ENCODE measurements at regions not wholly inside any gene's neighbourhood (a gene's known extent, or its start where the extent isn't known, plus 50 kb on each side); places are given as distances from the start of the nearest gene placed in this dataset.

GRCh38 chr5:158537366-158537765 lies 562.4 kb downstream of the EBF1 start:
- in situ Hi-C loops (cut with HindIII; ENCODE audit: low pct_ligation_motif_present, low pct_unique_long_range_greater_than_20kb, low sequenced_read_pairs), result no loop called here

GRCh38 chr5:158534203-158534602 lies 565.5 kb downstream of the EBF1 start:
- in situ Hi-C loops (cut with HindIII; ENCODE audit: low pct_ligation_motif_present, low pct_unique_long_range_greater_than_20kb, low sequenced_read_pairs), result no loop called here
- no peak for DNase-seq

More at GRCh38 chr5:158537366-158537765, 562.4 kb downstream of the EBF1 start:
- no peak for DNase-seq

- in situ Hi-C loops (cut with HindIII; ENCODE audit: low pct_ligation_motif_present, low pct_unique_long_range_greater_than_20kb, low sequenced_read_pairs), result no loop called here
- DNase-seq, result no peak
Observed at GRCh38 chr5:158532739-158533138, 567.0 kb downstream of the EBF1 start.

GRCh38 chr5:158531860-158532259 lies 567.9 kb downstream of the EBF1 start:
- in situ Hi-C loops (cut with HindIII; ENCODE audit: low pct_ligation_motif_present, low pct_unique_long_range_greater_than_20kb, low sequenced_read_pairs), result no loop called here
- no peak for DNase-seq

- DNase-seq, result no peak
- in situ Hi-C loops (cut with HindIII; ENCODE audit: low pct_ligation_motif_present, low pct_unique_long_range_greater_than_20kb, low sequenced_read_pairs), result no loop called here
Observed at GRCh38 chr5:158530115-158530514, 569.6 kb downstream of the EBF1 start.

GRCh38 chr5:158529454-158529853 lies 570.3 kb downstream of the EBF1 start:
- no peak for DNase-seq
- in situ Hi-C loops (cut with HindIII; ENCODE audit: low pct_ligation_motif_present, low pct_unique_long_range_greater_than_20kb, low sequenced_read_pairs), result no loop called here

- no peak for DNase-seq
- in situ Hi-C loops (cut with HindIII; ENCODE audit: low pct_ligation_motif_present, low pct_unique_long_range_greater_than_20kb, low sequenced_read_pairs), result no loop called here
Observed at GRCh38 chr5:158525663-158526062, 574.1 kb downstream of the EBF1 start.

GRCh38 chr5:158524070-158524469 lies 575.6 kb downstream of the EBF1 start:
- in situ Hi-C loops (cut with HindIII; ENCODE audit: low pct_ligation_motif_present, low pct_unique_long_range_greater_than_20kb, low sequenced_read_pairs), result no loop called here
- no peak for DNase-seq

GRCh38 chr5:158522776-158523175 lies 576.9 kb downstream of the EBF1 start:
- DNase-seq, result no peak
- in situ Hi-C loops (cut with HindIII; ENCODE audit: low pct_ligation_motif_present, low pct_unique_long_range_greater_than_20kb, low sequenced_read_pairs), result no loop called here

GRCh38 chr5:158521995-158522394 lies 577.7 kb downstream of the EBF1 start:
- in situ Hi-C loops (cut with HindIII; ENCODE audit: low pct_ligation_motif_present, low pct_unique_long_range_greater_than_20kb, low sequenced_read_pairs), result no loop called here
- no peak for DNase-seq

- in situ Hi-C loops (cut with HindIII; ENCODE audit: low pct_ligation_motif_present, low pct_unique_long_range_greater_than_20kb, low sequenced_read_pairs), result no loop called here
- no peak for DNase-seq
Observed at GRCh38 chr5:158519433-158520021, 580.2 kb downstream of the EBF1 start.

GRCh38 chr5:158516521-158516920 lies 583.2 kb downstream of the EBF1 start:
- in situ Hi-C loops (cut with HindIII; ENCODE audit: low pct_ligation_motif_present, low pct_unique_long_range_greater_than_20kb, low sequenced_read_pairs), result no loop called here

GRCh38 chr5:158514986-158515359 lies 584.7 kb downstream of the EBF1 start:
- DNase-seq, result no peak
- in situ Hi-C loops (cut with HindIII; ENCODE audit: low pct_ligation_motif_present, low pct_unique_long_range_greater_than_20kb, low sequenced_read_pairs), result no loop called here

More at GRCh38 chr5:158516521-158516920, 583.2 kb downstream of the EBF1 start:
- no peak for DNase-seq

GRCh38 chr5:158514319-158514985 lies 585.3 kb downstream of the EBF1 start:
- in situ Hi-C loops (cut with HindIII; ENCODE audit: low pct_ligation_motif_present, low pct_unique_long_range_greater_than_20kb, low sequenced_read_pairs), result no loop called here
- DNase-seq, result no peak

GRCh38 chr5:158513490-158514318 lies 586.0 kb downstream of the EBF1 start:
- in situ Hi-C loops (cut with HindIII; ENCODE audit: low pct_ligation_motif_present, low pct_unique_long_range_greater_than_20kb, low sequenced_read_pairs), result no loop called here
- DNase-seq, result no peak

- in situ Hi-C loops (cut with HindIII; ENCODE audit: low pct_ligation_motif_present, low pct_unique_long_range_greater_than_20kb, low sequenced_read_pairs), result no loop called here
- no peak for DNase-seq
Observed at GRCh38 chr5:158511454-158511853, 588.3 kb downstream of the EBF1 start.

GRCh38 chr5:158510479-158510878 lies 589.2 kb downstream of the EBF1 start:
- in situ Hi-C loops (cut with HindIII; ENCODE audit: low pct_ligation_motif_present, low pct_unique_long_range_greater_than_20kb, low sequenced_read_pairs), result no loop called here

GRCh38 chr5:158506648-158507047 lies 593.1 kb downstream of the EBF1 start:
- no peak for DNase-seq
- in situ Hi-C loops (cut with HindIII; ENCODE audit: low pct_ligation_motif_present, low pct_unique_long_range_greater_than_20kb, low sequenced_read_pairs), result no loop called here

More at GRCh38 chr5:158510479-158510878, 589.2 kb downstream of the EBF1 start:
- no peak for DNase-seq

GRCh38 chr5:158502686-158503085 lies 597.0 kb downstream of the EBF1 start:
- DNase-seq, result no peak

More at GRCh38 chr5:158502686-158503085, 597.0 kb downstream of the EBF1 start:
- in situ Hi-C loops (cut with HindIII; ENCODE audit: low pct_ligation_motif_present, low pct_unique_long_range_greater_than_20kb, low sequenced_read_pairs), result no loop called here

All from ACHN (cell line).